ENCODE measurements at regions not wholly inside any gene's neighbourhood (a gene's known extent, or its start where the extent isn't known, plus 50 kb on each side); places are given as distances from the start of the nearest gene placed in this dataset.
A peak's percentile ranks its signal among the peaks of the same experiment; 100 is the strongest.
"Not testable (repeated sequence)": the region's sequence is repeated elsewhere in the genome, so short reads cannot be mapped to it uniquely, and the experiment has no call there.

DNA sequence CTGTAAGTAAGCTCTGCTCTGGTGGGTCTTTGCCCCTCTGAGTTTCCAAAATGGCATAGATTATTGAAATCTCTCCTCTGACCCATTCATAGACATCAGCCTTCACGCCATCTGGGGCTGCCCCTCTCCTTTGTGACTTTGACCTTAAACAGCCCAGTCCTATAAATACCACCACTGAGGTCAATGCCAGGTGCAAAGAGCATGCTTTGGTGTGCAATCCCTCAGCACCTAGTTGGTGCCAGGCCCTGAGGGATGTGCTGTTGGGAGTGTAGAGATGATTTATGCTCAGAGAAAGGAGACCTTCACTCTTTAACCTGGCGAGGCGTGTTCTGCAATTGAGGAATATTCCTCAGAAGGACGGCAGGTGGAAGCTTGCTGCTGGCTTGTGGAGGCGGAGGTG is 121.7 kb upstream of the TSHZ3 start:
- no peak overlapping the region for H3K27ac ChIP-seq
- TF ChIP-seq, protein P1, sequence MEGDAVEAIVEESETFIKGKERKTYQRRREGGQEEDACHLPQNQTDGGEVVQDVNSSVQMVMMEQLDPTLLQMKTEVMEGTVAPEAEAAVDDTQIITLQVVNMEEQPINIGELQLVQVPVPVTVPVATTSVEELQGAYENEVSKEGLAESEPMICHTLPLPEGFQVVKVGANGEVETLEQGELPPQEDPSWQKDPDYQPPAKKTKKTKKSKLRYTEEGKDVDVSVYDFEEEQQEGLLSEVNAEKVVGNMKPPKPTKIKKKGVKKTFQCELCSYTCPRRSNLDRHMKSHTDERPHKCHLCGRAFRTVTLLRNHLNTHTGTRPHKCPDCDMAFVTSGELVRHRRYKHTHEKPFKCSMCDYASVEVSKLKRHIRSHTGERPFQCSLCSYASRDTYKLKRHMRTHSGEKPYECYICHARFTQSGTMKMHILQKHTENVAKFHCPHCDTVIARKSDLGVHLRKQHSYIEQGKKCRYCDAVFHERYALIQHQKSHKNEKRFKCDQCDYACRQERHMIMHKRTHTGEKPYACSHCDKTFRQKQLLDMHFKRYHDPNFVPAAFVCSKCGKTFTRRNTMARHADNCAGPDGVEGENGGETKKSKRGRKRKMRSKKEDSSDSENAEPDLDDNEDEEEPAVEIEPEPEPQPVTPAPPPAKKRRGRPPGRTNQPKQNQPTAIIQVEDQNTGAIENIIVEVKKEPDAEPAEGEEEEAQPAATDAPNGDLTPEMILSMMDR (conservative IDR thresholded peaks at IDR 0.05) = no peak
- TF ChIP-seq ZFX (IDR thresholded peaks at IDR 0.05) = no peak

DNA sequence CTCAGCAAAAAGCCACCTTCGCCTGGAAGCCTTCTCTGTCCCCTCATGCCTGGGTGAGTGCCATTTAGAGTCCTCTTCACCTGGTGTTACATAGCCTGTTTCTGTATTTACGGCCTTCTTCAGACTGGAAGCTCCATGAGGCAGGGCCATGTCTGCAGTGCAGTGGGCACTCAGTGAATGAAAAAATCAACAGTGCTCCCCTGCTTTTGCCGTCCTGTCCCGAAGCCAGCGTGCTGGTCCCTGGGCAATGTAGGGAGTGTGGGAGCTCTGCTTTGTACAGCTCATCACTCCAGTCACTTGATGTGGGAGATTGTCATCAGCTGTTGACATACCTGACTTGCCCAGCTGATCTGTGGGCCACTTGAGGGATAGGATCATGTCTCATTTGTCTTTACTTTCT is 129.0 kb upstream of the TSHZ3 start:
- TF ChIP-seq, protein P1 (conservative IDR thresholded peaks at IDR 0.05) = no peak
- no peak overlapping the region for H3K27ac ChIP-seq

DNA sequence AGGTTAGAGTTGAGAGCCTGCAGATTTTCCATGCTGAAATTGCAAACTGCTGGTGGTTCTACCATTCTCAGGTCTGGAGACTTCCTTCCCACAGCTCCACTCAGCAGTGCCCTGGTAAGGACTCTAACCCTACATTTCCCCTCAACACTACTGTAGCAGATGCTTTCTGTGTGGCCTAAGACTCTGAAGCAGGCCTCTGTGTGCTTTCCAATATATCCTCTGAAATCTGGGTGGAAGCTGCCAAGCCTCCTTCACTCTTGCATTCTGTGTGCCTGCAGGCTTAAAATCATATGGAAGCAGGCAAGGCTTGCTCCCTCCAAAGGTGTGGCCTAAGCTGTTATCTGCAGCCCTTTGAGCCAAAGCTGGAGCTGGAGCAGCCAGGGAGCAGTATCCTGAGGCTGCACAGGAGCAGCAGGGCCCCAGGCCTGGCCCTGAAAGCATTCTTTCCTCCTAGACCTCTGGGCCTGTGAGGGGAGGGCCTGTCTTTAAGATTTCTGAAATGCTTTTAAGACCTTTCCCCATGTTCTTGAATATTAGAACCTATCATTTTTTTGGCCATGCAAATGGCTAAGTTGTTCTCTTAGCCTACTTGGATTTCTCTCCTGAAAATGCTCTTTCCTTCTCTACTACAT is 134.1 kb upstream of the TSHZ3 start:
- H3K27ac ChIP-seq = no peak overlapping the region
- TF ChIP-seq ZFX (IDR thresholded peaks at IDR 0.05) = no peak
- TF ChIP-seq, protein P1 (conservative IDR thresholded peaks at IDR 0.05) = no peak

DNA sequence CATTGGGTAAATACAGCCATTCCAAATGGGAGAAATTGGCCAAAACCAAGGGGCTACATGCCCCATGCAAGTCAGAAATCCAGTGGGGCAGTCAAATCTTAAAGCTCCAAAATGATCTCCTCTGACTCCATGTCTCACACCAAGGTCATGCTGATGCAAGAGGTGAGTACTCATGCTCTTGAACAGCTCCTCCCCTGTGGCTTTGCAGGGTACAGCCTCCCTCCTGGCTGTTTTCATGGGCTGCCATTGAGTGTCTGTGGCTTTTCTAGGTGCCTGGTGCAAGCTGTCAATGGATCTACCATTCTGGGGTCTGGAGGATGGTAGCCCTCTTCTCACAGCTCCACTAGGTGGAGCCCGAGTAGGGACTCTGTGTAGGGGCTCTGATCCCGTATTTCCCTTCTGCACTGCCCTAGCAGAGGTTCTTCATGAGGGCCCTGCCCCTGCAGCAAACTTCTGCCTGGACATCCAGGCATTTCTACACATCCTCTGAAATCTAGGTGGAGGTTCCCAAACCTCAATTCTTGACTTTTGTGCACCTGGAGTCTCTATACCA is 135.7 kb upstream of the TSHZ3 start:
- H3K27ac ChIP-seq = not testable (repeated sequence)
- TF ChIP-seq, protein P1 (conservative IDR thresholded peaks at IDR 0.05) = peak; percentile 49

DNA sequence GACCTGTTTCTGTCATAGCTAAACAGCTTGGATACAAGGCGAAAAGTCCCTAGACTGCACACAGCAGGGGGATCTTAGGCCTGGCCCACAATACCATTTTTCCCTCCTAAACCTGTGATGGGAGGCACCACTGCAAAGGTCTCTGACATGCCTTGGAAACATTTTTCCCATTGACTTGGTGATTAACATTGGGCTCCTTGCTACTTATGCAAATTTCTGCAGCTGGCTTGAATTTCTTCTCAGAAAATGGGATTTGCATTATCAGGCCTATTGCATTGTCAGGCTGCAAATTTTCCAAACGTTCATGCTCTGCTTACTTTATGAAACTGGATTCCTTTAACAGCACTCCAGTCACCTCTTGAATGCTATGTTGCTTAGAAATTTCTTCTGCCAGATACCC is 136.2 kb upstream of the TSHZ3 start:
- no peak overlapping the region for H3K27ac ChIP-seq
- TF ChIP-seq ZFX (IDR thresholded peaks at IDR 0.05) = no peak
- TF ChIP-seq, protein P1 (conservative IDR thresholded peaks at IDR 0.05) = no peak

DNA sequence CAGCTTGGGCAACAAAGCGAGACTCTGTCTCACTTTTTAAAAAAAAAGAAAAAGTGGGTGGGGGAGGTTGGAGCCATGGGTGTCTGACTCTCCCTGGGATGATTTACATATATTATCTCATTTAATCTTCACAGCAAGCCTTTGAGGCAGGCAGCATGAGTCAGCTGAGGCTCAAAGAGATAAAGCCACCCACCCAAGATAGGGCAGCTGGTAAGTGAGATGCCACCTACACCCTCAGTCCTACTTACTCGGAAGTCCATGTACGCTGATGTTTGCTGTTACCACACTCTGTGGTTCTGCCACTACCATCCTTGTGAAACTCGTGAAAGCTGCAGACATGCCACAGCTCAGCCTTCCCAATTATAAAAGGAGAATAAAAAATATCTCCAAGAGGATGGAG is 142.0 kb upstream of the TSHZ3 start:
- TF ChIP-seq, protein P1 (conservative IDR thresholded peaks at IDR 0.05) = no peak
- TF ChIP-seq ZFX (IDR thresholded peaks at IDR 0.05) = no peak
- H3K27ac ChIP-seq = no peak overlapping the region

DNA sequence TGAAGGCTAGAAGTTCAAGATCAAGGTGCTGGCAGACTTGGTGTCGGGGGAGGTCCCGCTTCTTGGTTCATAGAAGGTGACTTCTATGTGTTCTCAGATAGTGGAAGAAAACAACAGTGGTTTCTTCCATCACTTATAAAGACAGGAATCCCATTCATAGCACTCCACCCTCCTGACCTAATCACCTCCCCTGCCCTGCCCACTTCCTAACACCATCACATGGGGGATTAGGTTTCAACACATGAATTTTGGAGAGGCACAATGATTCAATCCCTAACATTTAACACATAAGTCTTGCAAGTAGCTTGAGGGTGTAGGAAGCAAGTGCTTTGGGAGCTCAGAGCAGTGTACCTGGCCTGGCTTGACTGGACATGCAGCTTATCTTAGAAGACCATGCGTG is 142.8 kb upstream of the TSHZ3 start:
- no peak overlapping the region for H3K27ac ChIP-seq
- TF ChIP-seq ZFX (IDR thresholded peaks at IDR 0.05) = no peak
- TF ChIP-seq, protein P1 (conservative IDR thresholded peaks at IDR 0.05) = no peak

All from C4-2B (cell line).